Type B pancreatic cell (in vitro differentiated cells): ENCODE measurements at regions not wholly inside any gene's neighbourhood (a gene's known extent, or its start where the extent isn't known, plus 50 kb on each side); places are given as distances from the start of the nearest gene placed in this dataset.

Source experiments
- DNase-seq: peaks from one replicate; pipeline ENCODE4 v3.0.0; 2021; ENCODE audit warnings: mixed read lengths; ENCODE audit not compliant: unreplicated experiment; ENCODE audit errors: extremely low spot score
- H3K27ac Mint-ChIP-seq: 2 replicates; pipeline ENCODE4 v1.8.0; 2021; ENCODE audit warnings: mild to moderate bottlenecking, mixed read lengths
- H3K27me3 Mint-ChIP-seq: 2 replicates; pipeline ENCODE4 v1.8.0; 2021; ENCODE audit warnings: mixed read lengths
- H3K36me3 Mint-ChIP-seq: 2 replicates; pipeline ENCODE4 v1.8.0; 2021; ENCODE audit warnings: mixed read lengths
- H3K4me1 Mint-ChIP-seq: one replicate; pipeline ENCODE4 v1.8.0; 2021; ENCODE audit warnings: mixed read lengths; ENCODE audit not compliant: unreplicated experiment
- H3K4me3 Mint-ChIP-seq: 2 replicates; pipeline ENCODE4 v1.8.0; 2021; ENCODE audit warnings: mild to moderate bottlenecking, mixed read lengths
- H3K9me3 Mint-ChIP-seq: 2 replicates; pipeline ENCODE4 v1.8.0; 2021; ENCODE audit warnings: mixed read lengths
- TF ChIP-seq, protein P1 (sequence below): fragments of 200-600 bp; sonication (generic); conservative IDR thresholded peaks from 2 replicates; pipeline ENCODE4 v1.5.0; 2021; ENCODE audit warnings: antibody characterized with exemption, mild to moderate bottlenecking

DNA sequence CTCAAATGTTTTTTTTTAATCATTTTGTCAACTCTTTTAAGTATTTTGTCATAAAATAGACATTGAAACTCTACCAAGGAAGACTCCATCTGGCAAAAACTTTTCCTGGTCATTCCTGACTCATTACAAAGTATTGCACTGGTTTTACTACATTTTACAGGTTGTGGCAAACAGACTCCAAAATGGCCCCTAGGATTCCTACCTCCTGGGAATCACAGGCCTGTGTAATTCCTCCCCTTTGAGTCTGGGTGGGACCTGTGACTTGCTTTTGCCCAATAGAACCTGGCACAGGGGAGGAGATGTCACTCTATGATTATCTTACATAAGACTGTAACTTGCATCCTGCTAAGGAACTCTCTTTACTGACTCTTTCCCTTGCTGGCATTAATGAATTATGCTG, 123.6 kb upstream of the KCNJ6 start:
- Mint-ChIP-seq H3K27ac (no peak overlapping the region), H3K36me3 (no peaks in the 10 kb centered on the region), H3K4me1 (peaks cover 5% of the 10 kb centered on the region), H3K27me3 (peaks cover 14% of the 10 kb centered on the region), H3K4me3 (no peak overlapping the region), H3K9me3 (no peaks in the 10 kb centered on the region)
- TF ChIP-seq, protein P1, sequence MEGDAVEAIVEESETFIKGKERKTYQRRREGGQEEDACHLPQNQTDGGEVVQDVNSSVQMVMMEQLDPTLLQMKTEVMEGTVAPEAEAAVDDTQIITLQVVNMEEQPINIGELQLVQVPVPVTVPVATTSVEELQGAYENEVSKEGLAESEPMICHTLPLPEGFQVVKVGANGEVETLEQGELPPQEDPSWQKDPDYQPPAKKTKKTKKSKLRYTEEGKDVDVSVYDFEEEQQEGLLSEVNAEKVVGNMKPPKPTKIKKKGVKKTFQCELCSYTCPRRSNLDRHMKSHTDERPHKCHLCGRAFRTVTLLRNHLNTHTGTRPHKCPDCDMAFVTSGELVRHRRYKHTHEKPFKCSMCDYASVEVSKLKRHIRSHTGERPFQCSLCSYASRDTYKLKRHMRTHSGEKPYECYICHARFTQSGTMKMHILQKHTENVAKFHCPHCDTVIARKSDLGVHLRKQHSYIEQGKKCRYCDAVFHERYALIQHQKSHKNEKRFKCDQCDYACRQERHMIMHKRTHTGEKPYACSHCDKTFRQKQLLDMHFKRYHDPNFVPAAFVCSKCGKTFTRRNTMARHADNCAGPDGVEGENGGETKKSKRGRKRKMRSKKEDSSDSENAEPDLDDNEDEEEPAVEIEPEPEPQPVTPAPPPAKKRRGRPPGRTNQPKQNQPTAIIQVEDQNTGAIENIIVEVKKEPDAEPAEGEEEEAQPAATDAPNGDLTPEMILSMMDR: no peak
- no peak for DNase-seq

DNA sequence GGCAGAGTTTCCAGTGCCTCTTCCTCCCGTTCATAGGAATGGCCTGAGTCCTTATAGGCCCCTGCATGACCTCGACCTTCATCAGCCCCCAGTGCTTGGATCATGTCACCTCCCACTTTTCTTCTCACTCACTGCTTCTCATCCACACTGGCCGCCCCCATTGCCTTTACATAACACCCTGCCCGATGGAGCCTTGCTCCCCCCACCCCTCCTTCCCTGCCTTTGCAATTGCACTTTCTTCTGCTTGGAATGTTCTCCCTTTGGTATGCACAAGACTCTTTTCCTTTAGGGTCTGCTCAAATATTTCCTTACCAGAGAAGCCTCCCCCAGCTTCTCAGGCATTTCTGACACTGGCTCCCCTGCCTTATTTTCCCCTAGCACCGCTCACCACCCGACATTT, 125.2 kb upstream of the KCNJ6 start:
- peaks cover 10% of the 10 kb centered on the region for H3K27me3 Mint-ChIP-seq
- TF ChIP-seq, protein P1: no peak
- H3K36me3 Mint-ChIP-seq: no peaks in the 10 kb centered on the region
- H3K4me1 Mint-ChIP-seq: peaks cover 5% of the 10 kb centered on the region
- no peak overlapping the region for H3K4me3 Mint-ChIP-seq
- H3K9me3 Mint-ChIP-seq: no peaks in the 10 kb centered on the region
- no peak for DNase-seq
- H3K27ac Mint-ChIP-seq: no peak overlapping the region

DNA sequence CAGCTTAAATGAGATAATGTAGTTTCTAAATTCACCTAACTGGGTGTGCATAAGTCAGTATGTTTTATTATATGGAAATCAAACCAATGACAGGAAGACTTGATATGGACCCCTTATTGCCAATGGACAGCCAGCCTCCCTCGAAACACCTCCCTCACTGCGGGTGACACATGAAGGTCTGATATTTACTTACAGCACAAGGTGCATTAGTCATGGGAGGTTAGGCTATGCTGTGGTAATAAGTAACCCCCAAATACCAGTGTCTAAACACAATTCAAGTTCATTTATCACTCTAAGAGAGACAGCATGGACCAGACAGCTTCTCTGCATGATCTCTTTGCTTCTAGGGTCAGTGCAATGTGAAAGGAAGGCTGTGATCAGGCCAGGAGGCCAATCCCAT, 126.0 kb upstream of the KCNJ6 start:
- TF ChIP-seq, protein P1: no peak
- Mint-ChIP-seq H3K27ac (no peak overlapping the region), H3K9me3 (no peaks in the 10 kb centered on the region), H3K27me3 (peaks cover 5% of the 10 kb centered on the region), H3K36me3 (no peaks in the 10 kb centered on the region), H3K4me1 (peaks cover 5% of the 10 kb centered on the region), H3K4me3 (no peak overlapping the region)
- no peak for DNase-seq

DNA sequence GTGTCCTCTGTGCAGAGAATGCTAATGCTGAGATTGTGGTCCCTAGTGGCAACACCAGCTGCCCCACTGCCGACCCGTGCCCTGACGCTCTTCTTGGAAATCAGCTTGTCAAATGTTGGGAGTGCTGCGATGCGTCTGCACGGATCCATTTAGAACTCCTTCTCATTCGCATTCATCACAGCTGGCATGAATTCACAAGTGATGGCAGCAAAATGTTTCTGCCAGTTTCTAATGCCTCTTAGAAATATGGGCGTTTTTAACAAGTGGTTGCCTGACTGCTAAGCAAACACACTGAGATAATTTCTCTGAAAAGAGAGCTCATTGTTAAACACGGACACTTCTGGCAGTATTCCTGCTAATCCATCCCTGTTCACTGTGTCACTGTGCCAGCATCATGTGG, 131.9 kb upstream of the KCNJ6 start:
- Mint-ChIP-seq H3K9me3 (no peaks in the 10 kb centered on the region), H3K4me1 (no peaks in the 10 kb centered on the region), H3K4me3 (no peak overlapping the region), H3K27me3 (peaks cover 3% of the 10 kb centered on the region), H3K27ac (no peak overlapping the region), H3K36me3 (no peaks in the 10 kb centered on the region)
- DNase-seq: no peak
- TF ChIP-seq, protein P1: no peak

DNA sequence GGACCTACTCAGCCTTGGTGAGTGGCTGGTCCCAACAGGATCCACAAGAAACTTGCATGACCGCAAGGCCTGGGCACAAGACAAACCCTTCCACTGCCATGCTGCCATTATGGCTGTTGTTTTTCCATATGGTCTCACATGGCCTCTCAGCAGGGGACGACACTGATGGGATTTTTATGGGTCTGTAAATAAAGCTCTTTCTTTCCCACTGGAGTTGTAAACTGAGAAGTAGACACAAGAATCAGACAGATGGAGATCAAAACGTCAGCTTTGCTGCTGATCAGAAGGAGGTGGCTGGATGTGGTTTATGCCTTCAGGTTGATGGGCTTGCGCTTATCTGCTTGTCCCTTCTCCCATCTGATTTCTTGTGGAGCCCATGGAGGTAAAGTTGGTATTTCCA, 138.1 kb upstream of the KCNJ6 start:
- H3K27me3 Mint-ChIP-seq: peaks cover 21% of the 10 kb centered on the region

More for the DNA sequence above, 138.1 kb upstream of the KCNJ6 start:
- no peak overlapping the region for H3K4me3 Mint-ChIP-seq
- no peaks in the 10 kb centered on the region for H3K4me1 Mint-ChIP-seq
- H3K27ac Mint-ChIP-seq: no peak overlapping the region
- TF ChIP-seq, protein P1: no peak
- H3K36me3 Mint-ChIP-seq: no peaks in the 10 kb centered on the region
- peaks cover 3% of the 10 kb centered on the region for H3K9me3 Mint-ChIP-seq
- DNase-seq: no peak
